Keratinocyte (primary cell): ENCODE measurements at regions not wholly inside any gene's neighbourhood (a gene's known extent, or its start where the extent isn't known, plus 50 kb on each side); places are given as distances from the start of the nearest gene placed in this dataset.

Experiments
- DNase-seq: peaks from one replicate; pipeline ENCODE4 v3.0.0-alpha.2; 2011; ENCODE audit warnings: low read depth, missing footprints, low spot score
- FAIRE-seq: peaks from 2 replicates; lab custom pipeline; 2011; peaks lifted over from hg19 to GRCh38; lab: Jason Lieb, UNC
- H2AFZ ChIP-seq: 2 replicates; pipeline ENCODE4 v1.6.0; 2012; ENCODE audit warnings: low read length, control low read depth, inconsistent platforms; ENCODE audit not compliant: control insufficient read depth
- H3K27ac ChIP-seq: 2 replicates; pipeline ENCODE4 v1.5.1; 2011; ENCODE audit warnings: low read length; ENCODE audit not compliant: control insufficient read depth, insufficient read depth
- H3K27me3 ChIP-seq: 3 replicates; pipeline ENCODE4 v1.6.0; 2011; ENCODE audit warnings: low read length; ENCODE audit not compliant: control insufficient read depth, insufficient read depth; ENCODE audit errors: extremely low read depth
- H3K36me3 ChIP-seq, 2 experiments: 2 replicates in 1 of 2; 3 replicates in 1 of 2; pipeline ENCODE4 v1.5.1; 2011; ENCODE audit warnings: low read length in 2 of 2, mild to moderate bottlenecking in 1 of 2; ENCODE audit not compliant: control insufficient read depth in 2 of 2, insufficient read depth in 2 of 2; ENCODE audit errors: extremely low read depth in 1 of 2
- H3K4me1 ChIP-seq: 3 replicates; pipeline ENCODE4 v1.5.1; 2011; ENCODE audit warnings: low read length; ENCODE audit not compliant: control insufficient read depth, insufficient read depth; ENCODE audit errors: extremely low read depth
- H3K4me2 ChIP-seq: 3 replicates; pipeline ENCODE4 v1.6.0; 2011; ENCODE audit warnings: low read depth, low read length; ENCODE audit not compliant: control insufficient read depth, insufficient read depth; ENCODE audit errors: extremely low read depth
- H3K4me3 ChIP-seq, 3 experiments: fragments of 200-600 bp in 1 of 3; sonication (generic) in 1 of 3; 2 replicates in 2 of 3; 3 replicates in 1 of 3; pipeline ENCODE4 v1.5.1; 2011 to 2016; ENCODE audit warnings: low read length in 3 of 3, mild to moderate bottlenecking in 3 of 3, control low read depth in 2 of 3, inconsistent platforms in 1 of 3, low read depth in 1 of 3, mixed read lengths in 1 of 3, mixed run types in 1 of 3, moderate library complexity in 1 of 3; ENCODE audit not compliant: control insufficient read depth in 2 of 3, insufficient read depth in 2 of 3; ENCODE audit errors: extremely low read depth in 1 of 3
- H3K79me2 ChIP-seq: 2 replicates; pipeline ENCODE4 v1.6.0; 2012; ENCODE audit warnings: low read length; ENCODE audit not compliant: control insufficient read depth, insufficient read depth
- H3K9ac ChIP-seq: 3 replicates; pipeline ENCODE4 v1.6.0; 2011; ENCODE audit warnings: low read length; ENCODE audit not compliant: control insufficient read depth, insufficient read depth; ENCODE audit errors: extremely low read depth
- H3K9me1 ChIP-seq: 3 replicates; pipeline ENCODE4 v1.6.0; 2011; ENCODE audit warnings: low read length; ENCODE audit not compliant: control insufficient read depth, insufficient read depth; ENCODE audit errors: extremely low read depth
- H3K9me3 ChIP-seq: 2 replicates; pipeline ENCODE4 v1.5.1; 2012; ENCODE audit warnings: low read depth, low read length; ENCODE audit not compliant: control insufficient read depth
- H4K20me1 ChIP-seq: 3 replicates; pipeline ENCODE4 v1.6.0; 2011; ENCODE audit warnings: low read length; ENCODE audit not compliant: control insufficient read depth, insufficient read depth; ENCODE audit errors: extremely low read depth
- CTCF ChIP-seq, 3 experiments: IDR thresholded peaks in 1 of 3; conservative IDR thresholded peaks in 1 of 3; optimal IDR thresholded peaks in 1 of 3; 2 replicates in 2 of 3; 3 replicates in 1 of 3; pipeline versions ENCODE3 to v1.5.1; 2011; ENCODE audit warnings: low read length in 3 of 3, mild to moderate bottlenecking in 3 of 3, moderate library complexity in 2 of 3, control low read depth in 1 of 3, inconsistent platforms in 1 of 3; ENCODE audit not compliant: insufficient read depth in 2 of 3; ENCODE audit errors: extremely low read depth in 1 of 3
- EZH2 ChIP-seq: IDR thresholded peaks from one replicate; pipeline ENCODE4 v1.6.1; 2012; ENCODE audit warnings: inconsistent platforms, mild to moderate bottlenecking, low read length, moderate library complexity
- dilution Hi-C: fragments of 300-500 bp; cut with MboI; formaldehyde crosslinking; loops from one replicate; pipeline ENCODE4 v1.7.0; 2020; ENCODE audit warnings: low sequenced_read_pairs; ENCODE audit not compliant: extremely low pct_ligation_motif_present

GRCh38 chr16:80459966-80460365 is 80.8 kb upstream of the DYNLRB2 start:
- FAIRE-seq = no peak
- Histone ChIP-seq H3K36me3 (no peaks in the 10 kb centered on the region), H4K20me1 (no peaks in the 10 kb centered on the region), H3K4me1 (no peaks in the 10 kb centered on the region), H3K4me2 (no peak overlapping the region), H3K4me3 (no peak overlapping the region), H3K27ac (no peak overlapping the region), H3K79me2 (no peaks in the 10 kb centered on the region), H3K9me3 (no peaks in the 10 kb centered on the region), H3K27me3 (no peaks in the 10 kb centered on the region), H3K9ac (no peak overlapping the region), H3K9me1 (no peaks in the 10 kb centered on the region), H2AFZ (no peak overlapping the region)
- dilution Hi-C loops = no loop called here
- TF ChIP-seq CTCF (optimal IDR thresholded peaks at IDR 0.05 in 1 of 3, IDR thresholded peaks at IDR 0.05 in 1 of 3, conservative IDR thresholded peaks at IDR 0.05 in 1 of 3; ENCODE audit: extremely low read depth in 1 of 3, insufficient read depth in 2 of 3, low read length in 3 of 3) = no peak
- TF ChIP-seq EZH2 = no peak
- DNase-seq = no peak

GRCh38 chr16:80459331-80459777 is 81.4 kb upstream of the DYNLRB2 start:
- Histone ChIP-seq H3K9ac (no peak overlapping the region), H3K27ac (no peak overlapping the region), H4K20me1 (no peaks in the 10 kb centered on the region), H3K9me3 (no peaks in the 10 kb centered on the region), H3K4me2 (no peak overlapping the region), H3K4me1 (no peaks in the 10 kb centered on the region), H2AFZ (no peak overlapping the region), H3K79me2 (no peaks in the 10 kb centered on the region), H3K27me3 (no peaks in the 10 kb centered on the region), H3K9me1 (no peaks in the 10 kb centered on the region), H3K36me3 (no peaks in the 10 kb centered on the region), H3K4me3 (no peak overlapping the region)
- FAIRE-seq (no peak), DNase-seq (no peak)
- dilution Hi-C loops = no loop called here
- TF ChIP-seq CTCF (optimal IDR thresholded peaks at IDR 0.05 in 1 of 3, IDR thresholded peaks at IDR 0.05 in 1 of 3, conservative IDR thresholded peaks at IDR 0.05 in 1 of 3; ENCODE audit: extremely low read depth in 1 of 3, insufficient read depth in 2 of 3, low read length in 3 of 3) = no peak
- TF ChIP-seq EZH2 = no peak
